ENCODE measurements at regions not wholly inside any gene's neighbourhood (a gene's known extent, or its start where the extent isn't known, plus 50 kb on each side); places are given as distances from the start of the nearest gene placed in this dataset.
"Not testable (repeated sequence)": the region's sequence is repeated elsewhere in the genome, so short reads cannot be mapped to it uniquely, and the experiment has no call there.

GRCh38 chr5:39720136-39720535, 295.4 kb upstream of the DAB2 start:
- no peak for DNase-seq

- no peak for DNase-seq
Observed at GRCh38 chr5:39717176-39717897, 292.6 kb upstream of the DAB2 start.

- peak in 2 of 4 experiments; percentile 0 to 1 for DNase-seq
Observed at GRCh38 chr5:39716532-39717028, 291.8 kb upstream of the DAB2 start.

- DNase-seq = no peak
Observed at GRCh38 chr5:39714036-39714698, 289.4 kb upstream of the DAB2 start.

GRCh38 chr5:39713250-39713916, 288.6 kb upstream of the DAB2 start:
- DNase-seq = no peak

DNA sequence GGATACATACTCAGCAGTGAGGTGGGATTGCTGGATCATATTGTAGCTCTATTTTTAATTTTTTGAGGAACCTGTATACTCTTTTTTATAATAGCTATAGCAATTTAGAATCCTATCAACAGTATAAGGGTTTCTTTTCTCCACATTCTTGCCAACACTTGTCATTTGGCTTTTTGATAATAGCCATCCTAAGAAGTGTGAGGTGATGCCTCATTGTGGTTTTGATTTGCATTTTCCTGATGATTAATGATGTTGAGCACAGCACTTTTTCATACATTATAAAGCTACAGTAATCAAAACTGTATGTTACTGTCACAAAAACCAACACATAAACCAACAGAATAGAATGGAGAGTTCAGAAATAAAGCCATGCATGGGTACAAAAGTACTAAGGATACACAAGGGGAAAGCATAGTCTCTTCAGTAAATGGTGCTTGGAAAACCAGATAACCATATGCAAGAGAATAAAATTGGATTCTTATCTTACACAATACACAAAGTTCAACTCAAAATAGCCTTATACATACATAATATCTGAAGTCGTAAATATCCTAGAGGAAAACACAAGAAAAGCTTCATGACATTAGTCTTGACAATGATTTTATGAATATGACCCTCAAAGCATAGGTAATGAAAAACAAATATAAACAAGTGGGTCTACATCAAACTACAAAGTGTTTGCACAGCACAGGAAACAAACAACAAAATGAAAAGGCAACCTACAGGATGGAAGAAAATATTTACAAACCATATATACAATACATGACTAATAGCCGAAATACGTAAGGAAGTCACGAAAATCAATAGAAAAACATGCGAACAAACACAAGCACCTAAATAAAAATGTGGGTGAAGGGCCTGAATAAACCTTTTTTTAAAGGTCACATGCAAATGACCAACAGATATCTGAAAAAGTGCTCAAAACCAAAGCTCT, 287.8 kb upstream of the DAB2 start:
- DNase-seq = no peak

DNA sequence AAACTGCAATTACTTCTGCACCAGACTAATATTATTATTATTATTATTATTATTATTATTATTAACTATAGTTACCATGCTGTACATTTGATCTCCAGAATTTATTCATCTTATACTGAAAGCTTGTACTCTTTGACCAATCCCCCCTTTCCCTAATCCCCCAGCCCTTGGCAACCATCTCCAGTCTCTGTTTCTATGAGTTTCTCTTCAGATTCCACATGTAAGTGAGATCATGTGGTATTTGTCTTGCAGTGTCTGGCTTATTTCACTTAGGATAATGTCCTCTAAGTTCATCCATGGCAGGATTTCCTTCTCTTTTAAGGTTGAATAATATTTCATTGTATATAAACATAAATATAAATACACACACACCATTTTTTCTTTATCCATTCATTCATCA, 287.0 kb upstream of the DAB2 start:
- DNase-seq = no peak

- DNase-seq = no peak
Observed at GRCh38 chr5:39709032-39709431, 284.3 kb upstream of the DAB2 start.

DNA sequence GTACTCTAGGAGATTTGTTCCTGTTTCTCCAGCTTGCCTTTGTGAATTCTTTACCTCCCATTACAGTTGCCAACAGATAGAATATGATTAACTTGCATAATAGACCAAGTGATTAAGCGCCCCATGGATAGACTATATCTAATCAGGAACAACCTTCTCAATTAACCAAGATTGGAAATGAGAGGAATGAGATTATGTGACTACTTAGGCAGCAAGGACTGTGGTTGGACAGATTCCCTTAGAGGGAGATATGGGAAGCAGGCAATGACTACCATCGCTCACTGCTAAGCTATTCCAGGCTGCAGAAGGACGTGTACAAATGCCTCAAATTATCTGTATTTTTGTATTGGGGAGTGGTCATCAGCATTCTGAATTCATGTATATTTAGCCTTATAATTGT, 278.1 kb upstream of the DAB2 start:
- DNase-seq = no peak

DNA sequence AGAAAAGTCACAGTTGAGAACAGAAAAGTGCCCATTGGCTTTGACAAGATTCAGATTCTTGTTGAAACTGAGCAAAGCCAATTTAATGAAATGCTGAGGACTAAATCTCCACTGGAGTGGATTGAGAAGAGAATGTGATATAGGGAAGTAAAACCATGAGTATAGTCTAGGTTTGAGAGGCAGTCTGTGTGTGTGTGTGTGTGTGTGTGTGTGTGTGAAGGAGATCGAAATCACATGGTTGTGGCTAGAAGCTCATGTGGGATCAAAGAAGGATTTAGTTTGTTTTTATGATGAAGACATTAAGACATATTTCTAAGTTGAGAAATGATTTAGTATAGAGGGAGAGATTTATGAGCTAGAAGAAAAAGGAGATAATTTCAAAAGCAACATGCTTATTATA, 275.7 kb upstream of the DAB2 start:
- DNase-seq = no peak

DNA sequence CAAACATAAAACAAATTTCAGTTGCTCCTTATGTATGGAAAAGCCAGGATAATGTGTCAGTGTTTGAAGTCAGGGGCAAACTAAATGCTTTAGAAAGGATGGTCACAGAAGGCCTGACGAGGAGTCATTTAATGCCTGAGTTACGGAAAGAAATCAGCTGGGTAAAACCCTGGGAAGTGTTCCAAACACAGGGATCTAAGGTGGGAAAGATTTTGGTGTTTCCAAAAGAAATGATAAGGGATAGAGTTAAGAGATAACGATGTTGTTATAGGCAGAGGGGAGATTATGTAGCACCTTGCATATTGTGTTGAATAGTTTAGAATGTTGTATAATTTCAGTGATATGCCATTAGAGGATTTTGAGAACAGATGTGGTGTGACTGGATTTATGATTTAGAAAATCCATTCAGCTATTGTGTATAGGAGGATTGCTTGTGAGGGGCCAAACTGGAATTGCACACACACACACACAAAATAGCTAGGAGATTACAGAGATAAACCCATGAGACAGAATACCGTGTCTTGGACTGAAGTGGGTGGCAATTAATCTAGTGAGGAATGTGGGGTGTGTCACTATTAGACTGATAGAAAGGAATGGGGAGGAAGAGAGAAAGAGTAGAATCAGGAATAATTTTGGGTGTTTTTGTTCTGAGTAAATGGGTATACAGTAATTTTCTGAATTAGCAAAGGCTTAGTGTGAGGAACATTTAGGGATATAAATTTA, 274.2 kb upstream of the DAB2 start:
- DNase-seq = no peak

DNA sequence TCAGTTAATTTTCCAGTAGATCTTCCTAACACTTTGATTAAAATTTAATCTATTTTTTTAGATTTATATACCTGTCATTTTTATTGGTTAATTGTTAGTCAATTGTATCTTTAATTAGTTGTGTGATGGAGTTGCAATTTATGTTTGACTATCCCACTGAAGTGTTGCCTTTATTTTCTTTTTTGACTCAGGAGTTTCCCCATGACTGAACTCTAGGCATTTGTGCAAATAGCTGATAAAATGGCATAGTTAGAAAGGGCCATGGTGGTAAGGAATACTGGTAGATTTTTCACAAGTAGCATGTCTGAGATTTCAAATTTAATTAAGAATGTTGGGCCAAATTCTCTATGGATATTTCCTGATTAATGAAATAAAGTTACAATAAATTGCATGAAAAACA, 273.1 kb upstream of the DAB2 start:
- no peak for DNase-seq

DNA sequence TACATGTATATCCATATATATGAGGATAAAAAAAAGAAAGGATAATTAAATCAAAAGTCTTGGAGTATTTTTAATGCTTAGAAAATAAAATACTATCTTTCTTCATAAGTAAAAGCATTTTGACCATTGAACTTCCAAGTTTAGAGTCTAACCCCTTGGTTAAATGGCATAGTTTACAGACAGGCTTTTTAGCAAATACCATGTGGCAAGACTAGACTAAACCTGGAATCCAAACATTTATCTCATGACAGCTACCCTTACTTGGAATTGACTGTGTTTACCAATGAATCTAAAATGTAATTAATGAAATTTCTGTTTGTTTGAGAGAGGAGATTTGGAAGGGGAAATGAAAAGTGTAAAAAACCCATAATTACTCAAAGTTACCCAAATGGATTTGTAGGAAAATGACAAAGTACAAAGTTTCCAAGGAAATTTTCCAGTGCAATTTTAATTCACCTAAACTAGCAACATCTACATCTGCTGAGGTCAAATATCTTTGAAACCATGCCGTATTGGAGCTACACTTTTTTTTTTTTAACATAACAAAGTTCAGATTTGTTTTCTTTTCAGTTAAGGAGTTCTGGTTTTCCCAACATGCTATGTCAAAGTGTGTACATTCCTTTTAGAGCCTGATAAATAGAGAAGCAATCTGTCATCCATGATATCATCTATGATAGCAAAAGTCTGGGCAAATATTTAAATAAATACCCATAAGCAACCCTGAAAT, 272.1 kb upstream of the DAB2 start:
- no peak for DNase-seq

DNA sequence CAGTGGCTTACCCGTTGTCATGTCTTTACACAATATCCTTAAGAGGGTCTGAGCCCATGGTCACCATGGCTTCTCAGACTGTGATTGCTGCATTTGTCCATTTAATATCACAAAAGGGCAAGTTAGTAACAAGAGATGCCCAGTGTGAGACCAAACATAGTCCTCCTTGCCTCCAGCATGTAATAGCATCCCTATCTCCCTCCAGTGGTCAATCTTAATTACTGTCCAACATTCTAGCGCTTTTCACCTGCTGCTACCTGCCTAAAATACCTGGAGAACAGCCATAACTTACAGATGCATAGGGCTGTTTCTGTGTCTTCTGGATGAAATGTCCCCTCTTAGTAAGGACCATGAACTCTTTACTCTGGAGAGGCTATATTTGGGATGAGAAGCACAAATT, 267.2 kb upstream of the DAB2 start:
- DNase-seq = no peak

DNA sequence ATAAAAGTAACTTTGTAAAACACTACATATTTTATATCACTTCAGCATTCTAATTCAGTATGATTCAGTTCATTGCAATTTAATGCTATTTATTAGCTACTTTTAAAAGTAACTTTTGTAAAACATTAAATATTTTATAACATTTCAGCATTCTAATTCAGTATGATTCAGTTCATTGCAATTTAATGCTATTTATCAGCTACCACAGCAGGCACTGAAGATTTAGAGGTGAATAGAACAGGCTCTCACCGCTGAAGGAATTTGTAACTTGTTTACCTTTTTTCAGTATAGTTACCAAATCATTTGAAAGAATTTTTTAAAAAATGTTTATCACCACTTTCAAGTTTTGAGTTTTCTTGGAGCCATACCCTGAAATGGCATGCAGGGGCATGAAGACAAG, 266.4 kb upstream of the DAB2 start:
- DNase-seq = no peak

DNA sequence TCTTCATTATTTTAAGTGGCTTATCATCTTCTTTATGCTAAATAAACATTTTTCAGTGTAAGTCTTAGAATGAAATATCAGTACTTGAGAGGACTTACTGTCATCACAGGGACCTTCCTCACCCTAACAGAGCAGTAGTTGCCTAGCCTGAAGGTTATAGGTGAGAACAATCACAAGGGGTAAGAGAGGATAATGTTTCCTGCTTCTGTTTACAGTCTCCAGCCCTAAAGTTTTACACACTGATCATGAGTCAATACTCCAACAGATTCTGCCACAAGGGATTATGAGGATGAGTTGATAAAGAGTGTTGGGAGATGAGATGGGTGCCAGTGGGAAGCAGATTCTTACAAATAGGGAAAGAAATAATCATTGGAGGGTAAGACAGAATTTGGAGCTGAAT, 265.1 kb upstream of the DAB2 start:
- no peak for DNase-seq

DNA sequence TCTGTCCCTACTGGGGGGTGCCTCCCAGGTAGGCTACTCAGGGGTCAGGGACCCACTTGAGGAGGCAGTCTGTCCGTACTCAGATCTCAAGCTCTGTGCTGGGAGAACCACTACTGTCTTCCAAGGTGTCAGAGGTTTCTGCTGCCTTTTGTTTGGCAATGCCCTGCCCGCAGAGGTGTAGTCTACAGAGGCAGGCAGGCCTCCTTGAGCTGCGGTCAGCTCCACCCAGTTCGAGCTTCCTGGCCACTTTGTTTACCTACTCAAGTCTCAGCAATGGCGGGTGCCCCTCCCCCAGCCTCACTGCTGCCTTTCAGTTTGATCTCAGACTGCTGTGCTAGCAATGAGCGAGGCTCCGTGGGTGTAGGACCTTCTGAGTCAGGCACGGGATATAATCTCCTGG, 263.1 kb upstream of the DAB2 start:
- not testable (repeated sequence) for DNase-seq

DNA sequence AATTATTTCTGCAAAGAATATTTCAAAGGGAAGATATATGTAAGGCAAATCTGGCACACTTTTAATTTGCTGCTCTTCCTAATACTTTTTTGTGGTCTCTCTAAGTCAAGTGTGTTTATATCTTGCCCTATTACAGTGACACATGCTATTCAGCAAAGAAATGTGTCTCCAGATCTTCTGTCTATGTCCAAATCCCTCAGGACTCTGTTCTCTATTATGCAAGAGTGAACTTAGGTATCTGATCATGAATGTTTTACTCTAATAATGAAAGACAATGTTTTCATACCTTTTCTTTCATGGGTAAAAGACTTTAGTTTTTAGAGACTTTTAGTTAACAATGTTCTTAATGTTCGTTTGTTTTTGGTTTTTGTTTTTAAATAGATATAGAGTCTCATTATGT, 255.4 kb upstream of the DAB2 start:
- DNase-seq = no peak

- DNase-seq = no peak
Observed at GRCh38 chr5:39678534-39678933, 253.8 kb upstream of the DAB2 start.

DNA sequence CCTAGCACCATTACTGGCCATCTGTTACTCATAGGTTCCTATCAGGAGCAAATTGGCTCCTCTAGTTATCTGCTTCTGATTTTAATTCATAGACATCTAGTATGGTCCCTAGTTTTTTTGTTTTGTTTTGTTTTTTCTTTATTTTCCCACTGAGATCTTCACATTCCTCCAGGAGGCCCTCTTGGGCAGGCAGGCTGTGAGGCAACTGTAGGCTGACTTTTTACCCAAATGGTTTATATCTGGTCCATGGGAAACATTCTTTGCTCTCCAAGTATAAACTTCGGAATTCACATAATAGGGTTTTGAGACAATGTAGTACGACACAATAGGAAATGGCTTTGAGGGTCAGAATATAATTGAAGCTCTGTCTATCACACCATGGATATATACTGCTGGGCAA, 250.9 kb upstream of the DAB2 start:
- DNase-seq = no peak
